NCI-H2196 (cell line): ENCODE measurements at regions not wholly inside any gene's neighbourhood (a gene's known extent, or its start where the extent isn't known, plus 50 kb on each side); places are given as distances from the start of the nearest gene placed in this dataset.

Source experiments
- DNase-seq: peaks from one replicate; lab custom pipeline; 2025; ENCODE audit not compliant: unreplicated experiment; lab: John Stamatoyannopoulos, UW

DNA sequence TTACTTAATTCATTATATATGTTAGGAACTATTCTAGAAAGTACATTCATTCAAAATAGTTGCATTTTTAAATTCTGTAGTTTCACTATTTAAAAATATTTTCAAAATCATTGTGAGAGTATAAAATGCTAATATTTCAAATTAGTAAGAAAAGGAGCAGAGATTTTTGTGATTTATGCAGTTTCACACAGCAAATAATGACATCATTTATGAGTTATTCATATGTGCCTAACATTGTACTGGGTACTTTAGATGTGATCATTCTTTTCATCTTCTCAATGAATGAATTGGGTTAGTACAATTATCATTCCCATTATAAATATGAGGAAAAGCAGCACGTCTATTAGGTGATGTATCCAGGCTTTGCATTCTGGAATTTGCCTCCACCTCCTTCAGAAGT is 1451.0 kb upstream of the IGFBP7 start:
- DNase-seq = no peak

DNA sequence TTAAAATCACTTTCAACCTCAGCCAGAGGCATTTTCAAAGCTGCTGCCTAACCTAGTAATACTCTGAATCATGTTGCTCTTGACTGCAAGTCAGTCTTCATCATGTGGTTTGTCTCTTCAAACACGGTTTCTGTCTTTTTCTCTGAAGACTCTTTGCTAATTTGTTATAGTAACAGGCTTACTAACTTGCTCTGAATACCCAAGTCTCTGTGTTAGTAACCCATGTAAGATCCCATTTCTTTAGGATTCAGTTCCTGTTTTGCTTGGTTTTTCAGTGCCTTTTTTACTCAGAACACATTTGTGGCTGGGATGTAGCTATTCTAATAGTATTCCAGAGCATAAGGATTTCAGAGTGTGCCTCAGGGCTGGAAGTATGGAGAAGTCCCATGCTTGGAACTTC is 1450.6 kb upstream of the IGFBP7 start:
- DNase-seq = no peak

DNA sequence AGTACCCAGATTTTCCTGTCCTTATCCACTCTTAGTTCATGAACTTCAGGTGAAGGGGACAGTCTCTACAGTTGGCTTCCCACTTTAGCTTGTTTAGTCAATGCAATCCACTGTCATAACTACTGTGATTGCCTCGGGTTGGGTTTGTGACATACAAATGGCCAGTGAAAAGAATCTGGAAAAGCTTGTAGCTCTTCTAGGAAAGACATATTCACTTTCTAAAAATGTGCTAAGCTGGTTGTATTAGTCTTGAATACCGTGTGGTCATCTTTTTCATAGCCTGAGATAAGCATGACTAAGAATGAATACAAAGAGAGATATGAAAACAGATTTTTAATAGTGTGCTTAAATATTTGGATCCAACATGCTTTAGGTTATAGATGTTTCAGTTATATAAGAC is 1443.5 kb upstream of the IGFBP7 start:
- DNase-seq = no peak

DNA sequence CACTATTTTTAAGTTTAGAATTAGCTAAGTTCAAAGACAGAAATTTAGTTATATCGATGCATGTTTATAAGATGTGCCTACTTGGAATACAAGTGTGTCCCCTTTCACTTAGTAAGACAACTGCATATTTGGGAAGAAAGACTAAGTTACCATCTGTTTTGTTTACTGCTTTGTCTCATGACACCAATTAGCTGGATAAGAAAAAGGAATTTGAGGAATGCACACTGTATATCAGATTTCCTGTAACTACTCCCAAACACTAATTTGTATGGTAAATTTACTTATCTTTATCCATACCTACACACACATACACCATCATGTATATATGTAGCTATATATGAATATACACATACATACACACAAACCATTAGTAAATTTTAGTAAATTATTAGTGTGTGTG is 1442.8 kb upstream of the IGFBP7 start:
- DNase-seq = no peak

DNA sequence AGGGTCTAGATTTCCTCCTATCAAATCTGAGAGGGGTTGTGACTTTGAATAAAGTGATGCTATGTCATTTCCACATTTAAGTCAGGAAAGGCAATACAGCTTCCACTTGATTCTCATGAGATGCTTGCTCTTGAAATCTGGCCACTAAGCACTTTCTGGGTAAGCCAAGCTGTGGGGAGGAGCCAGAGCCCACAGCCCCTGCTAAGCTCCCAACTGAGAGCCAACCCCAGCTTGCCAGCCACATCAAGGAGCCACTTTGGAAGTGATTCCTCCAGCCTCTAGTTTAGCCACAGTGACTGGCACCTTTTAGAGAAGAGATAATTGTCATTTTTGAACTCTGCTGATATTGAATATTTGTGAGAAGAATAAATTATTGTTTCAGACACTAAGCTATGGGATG is 1441.5 kb upstream of the IGFBP7 start:
- DNase-seq = no peak

DNA sequence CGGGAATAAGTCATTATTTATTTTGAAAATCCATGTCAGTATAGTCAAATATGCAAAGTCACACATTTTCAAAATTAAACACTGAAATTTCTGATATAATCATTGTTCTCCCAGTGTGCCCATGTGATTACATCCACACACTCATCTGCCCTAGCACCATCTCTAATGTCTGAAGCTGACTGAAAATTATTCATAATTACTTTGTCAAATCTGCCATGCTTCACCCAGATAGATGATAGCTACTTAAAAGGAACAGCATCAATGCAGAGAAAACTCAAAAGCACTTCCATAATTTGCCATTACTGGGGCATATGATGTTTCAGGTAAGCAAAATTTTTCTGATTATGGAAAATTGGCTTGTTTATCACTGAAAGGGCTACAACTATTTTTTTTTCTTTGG is 1433.3 kb upstream of the IGFBP7 start:
- no peak for DNase-seq

DNA sequence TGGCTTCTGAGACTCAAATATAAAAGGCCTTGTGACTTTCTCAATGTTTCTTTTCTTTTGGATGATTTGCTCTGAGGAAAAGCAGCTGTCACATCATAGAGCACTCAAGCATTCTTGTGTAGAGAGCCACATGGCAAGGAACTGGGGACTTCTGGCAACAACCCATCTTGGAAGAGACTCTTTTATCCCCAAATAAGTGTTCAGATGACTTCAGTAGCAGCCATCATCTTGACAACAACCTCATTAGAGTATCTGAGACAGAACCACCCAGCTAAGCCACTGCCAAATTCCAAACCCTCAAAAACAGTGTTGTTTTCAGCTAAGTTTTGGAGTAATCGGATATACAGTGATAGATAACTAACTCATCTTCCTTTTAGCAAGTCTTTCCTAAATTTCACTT is 1431.7 kb upstream of the IGFBP7 start:
- DNase-seq = no peak

DNA sequence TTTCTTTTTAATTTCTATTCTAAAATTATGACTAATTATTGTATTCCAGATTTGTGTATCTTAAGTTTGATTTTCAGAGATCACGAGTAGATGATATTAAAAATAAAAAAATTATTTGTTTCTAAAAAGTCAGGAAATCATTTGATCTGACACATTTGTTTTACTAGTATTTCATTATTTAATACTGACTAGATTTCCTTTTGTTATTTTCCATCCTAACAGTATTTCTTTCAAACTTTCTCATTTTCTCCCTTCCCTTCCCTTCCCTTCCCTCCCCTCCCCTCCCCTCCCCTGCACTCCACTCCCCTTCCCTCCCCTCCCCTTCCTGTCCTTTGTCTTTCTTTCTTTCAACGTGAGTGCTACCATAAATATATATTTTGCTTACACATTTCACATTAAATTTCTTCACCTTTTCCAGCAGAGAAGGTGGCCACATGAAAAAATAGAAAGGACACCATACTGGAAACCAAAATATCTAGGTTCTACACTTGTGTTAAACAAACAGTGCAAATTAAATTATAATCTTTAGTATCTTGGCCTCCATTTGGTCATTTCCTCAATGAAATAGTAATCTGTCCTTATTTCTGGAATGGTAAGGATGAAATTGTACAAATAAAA is 1412.7 kb upstream of the IGFBP7 start:
- no peak for DNase-seq

DNA sequence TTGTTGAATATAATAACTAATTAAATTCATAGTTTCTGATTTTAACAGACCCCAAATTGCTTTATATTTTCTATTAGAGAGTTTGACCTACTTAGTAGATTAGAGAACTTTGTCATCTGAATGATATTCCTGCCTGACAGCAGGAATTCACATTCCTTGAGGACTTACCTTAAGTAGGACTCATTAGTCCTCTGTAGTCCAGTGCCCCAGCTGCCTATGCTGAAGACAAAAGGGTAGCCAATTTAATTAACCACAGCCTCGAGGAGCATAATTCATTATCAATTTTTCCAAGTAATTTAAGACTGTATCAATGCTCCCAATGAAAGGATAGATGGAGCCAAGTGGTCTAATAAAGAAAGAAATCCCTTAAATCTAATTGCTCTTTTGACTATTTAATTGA is 1405.0 kb upstream of the IGFBP7 start:
- no peak for DNase-seq

DNA sequence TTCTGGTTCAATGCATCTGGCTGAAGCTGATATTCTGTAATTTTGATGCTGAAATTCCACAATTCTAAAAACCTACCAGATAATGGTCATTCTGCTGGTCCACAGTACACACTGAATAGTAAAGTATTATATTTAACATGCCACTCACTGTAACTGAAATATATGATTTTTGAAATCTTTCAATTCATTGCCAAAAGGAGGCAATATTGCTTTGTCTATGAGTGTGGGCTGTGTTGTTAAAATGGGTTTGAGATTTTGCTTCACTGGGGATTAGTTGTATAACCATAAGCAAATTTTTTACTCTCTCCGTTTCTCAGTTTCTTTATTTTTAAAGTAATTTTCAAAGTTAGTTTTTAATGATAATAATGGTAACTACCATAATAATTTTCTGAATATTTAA is 1404.1 kb upstream of the IGFBP7 start:
- no peak for DNase-seq

DNA sequence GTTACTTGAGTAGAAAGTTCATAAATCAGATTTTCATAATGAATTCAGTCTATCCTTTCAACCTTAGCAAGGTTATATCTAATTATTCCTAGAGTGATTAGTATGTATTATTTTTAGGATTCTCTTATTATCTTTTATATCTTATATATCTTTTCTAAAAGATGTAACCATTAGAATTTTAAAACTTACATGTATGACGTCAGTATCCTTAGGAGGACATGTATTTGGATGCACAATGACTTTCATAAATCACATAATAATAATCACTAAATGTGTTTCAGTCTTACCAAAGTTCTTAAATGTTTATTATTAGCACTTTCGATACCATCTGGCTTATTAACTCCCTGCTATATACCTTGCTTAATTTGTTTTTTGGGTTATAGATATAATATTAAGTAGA is 1400.5 kb upstream of the IGFBP7 start:
- DNase-seq = no peak

DNA sequence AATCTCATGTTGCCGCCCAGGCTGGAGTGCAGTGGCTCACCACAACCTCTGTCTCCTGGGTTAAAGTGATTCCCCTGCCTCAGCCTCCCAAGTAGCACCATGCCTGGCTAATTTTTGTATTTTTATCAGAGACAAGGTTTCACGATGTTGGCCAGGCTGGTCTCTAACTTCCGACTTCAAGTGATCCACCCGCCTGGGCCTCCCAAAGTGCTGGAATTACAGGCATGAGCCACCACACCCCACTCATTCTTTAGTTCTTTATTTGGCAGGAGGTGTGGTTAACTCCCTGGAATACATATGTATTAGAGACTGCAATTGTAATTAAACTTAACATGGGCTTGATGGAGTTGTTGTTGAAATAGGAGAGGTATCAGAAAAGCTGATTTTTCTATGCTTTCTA is 1396.9 kb upstream of the IGFBP7 start:
- DNase-seq = no peak

DNA sequence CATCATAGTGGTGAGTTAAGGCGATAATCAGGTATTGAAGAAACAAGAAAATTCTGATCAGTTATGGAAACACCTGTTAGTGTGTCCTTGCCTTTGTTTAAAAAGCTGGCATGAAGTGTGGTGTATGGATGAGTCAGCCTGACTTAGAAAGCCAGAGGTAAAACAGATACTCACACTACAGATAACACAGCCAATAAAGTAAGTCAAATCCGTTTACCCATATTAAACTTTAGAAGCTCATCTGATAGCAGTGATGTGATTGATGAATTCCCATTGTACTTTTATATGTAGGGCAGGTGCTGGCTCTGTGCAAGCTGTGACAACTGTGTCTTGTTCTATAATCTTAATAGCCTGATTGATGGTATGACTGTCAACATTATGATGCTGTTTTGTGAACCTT is 1392.7 kb upstream of the IGFBP7 start:
- DNase-seq = no peak

DNA sequence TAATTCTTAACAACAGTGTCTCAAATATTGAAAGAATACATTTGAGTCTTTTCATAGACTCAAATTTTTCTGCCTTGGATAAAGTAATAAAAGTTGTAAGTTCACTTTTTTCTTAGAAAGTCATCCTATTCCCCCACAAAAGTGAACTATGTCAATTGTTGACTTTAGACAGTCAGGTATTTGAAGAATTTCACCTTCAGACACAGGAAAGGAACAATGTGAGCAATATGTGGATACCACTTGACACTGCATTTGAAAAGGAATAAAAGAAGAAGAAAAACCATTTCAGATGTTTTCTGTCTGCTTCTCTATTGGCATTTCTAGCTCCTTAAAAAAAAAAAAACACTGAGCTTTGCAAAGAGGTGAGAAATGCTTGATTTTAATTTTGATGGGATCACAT is 1389.0 kb upstream of the IGFBP7 start:
- DNase-seq = no peak

DNA sequence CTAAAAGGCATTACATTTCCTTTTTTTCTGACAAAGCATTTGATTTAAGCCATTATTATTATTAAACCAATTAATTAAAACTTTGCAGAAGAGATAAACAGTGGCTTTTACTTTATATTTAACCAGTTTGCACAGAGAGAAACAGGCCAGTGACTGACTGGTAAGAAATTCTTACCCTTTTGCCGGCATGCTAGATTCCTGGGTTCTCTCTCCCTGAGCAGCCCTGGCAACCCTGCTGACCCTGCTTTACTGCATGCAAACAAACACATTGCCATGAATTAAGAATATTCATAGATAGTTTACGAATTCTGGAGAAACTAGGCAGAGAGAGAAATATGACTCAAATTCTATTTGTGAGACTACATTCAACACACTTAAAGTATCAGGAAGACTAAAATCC is 1381.4 kb upstream of the IGFBP7 start:
- DNase-seq = no peak

DNA sequence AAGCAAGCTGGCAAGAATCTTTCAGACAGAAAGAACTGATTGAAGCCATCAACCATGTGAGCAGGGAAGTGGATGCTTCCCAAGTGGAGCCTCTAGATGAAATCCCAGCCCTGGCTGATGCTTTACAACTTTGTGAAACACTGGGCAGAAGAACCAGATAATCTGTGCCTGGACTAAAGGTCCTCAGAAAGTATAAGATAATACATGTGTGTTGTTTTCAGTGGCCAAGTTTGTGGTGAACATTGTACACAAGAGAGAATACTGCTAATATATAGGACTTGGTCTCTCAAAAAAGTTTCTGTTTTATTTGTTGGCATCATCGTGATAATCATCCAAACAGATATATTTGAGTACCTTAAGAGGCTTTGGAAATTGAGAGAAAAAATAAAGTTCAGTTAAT is 1367.8 kb upstream of the IGFBP7 start:
- DNase-seq = no peak

DNA sequence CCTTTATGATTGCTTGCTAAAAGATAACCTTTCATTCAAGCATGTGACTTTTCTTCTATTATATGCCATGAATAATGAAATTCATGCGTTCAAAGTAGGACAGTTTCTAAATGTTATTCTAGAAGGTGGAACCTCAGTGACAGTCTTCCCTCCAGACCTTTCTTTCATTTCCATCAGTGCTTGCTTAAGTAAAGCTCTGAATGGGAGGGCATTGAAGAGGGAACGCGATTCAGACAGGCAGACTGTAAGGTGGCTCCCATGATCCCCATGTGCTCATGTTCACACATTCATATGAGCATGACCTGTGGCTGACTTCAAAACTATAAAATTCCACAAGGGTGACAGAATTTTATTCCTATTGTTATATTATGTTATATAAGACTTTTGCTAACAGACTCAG is 1367.3 kb upstream of the IGFBP7 start:
- no peak for DNase-seq

DNA sequence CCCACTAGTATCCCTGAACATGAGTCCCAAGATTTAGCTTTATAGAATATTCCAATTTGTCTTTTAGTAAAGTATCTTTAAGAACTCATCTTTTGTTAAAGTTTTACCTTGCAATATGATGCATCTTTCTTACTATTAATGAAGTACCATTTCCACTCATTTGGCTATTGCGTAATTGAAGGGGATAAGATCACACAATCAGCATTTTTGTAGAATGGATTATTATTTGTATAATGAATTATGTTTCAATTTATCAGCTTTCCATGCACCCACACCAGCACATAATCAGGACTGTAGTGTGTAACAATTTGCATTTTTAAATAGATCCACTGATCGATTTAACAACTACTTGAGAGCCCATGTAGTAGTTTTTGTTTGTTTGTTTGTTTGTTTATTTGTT is 1364.9 kb upstream of the IGFBP7 start:
- no peak for DNase-seq

DNA sequence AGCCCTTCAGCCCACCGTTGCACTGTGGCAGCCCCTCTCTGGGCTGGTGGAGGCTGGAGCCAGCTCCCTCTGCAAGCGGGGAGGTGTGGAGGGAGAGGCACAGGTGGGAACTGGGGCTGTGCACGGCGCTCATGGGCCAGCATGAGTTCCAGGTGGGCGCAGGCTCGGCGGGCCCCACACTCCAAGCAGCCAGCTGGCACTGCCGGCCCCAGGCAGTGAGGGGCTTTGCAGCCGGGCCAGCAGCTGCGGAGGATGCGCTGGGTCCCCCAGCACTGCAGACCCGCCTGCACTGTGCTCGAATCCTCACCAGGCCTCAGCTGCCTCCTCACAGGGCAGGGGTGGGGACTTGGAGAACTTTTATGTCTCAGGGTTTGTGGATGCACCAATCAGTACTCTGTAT is 1354.8 kb upstream of the IGFBP7 start:
- DNase-seq = no peak

DNA sequence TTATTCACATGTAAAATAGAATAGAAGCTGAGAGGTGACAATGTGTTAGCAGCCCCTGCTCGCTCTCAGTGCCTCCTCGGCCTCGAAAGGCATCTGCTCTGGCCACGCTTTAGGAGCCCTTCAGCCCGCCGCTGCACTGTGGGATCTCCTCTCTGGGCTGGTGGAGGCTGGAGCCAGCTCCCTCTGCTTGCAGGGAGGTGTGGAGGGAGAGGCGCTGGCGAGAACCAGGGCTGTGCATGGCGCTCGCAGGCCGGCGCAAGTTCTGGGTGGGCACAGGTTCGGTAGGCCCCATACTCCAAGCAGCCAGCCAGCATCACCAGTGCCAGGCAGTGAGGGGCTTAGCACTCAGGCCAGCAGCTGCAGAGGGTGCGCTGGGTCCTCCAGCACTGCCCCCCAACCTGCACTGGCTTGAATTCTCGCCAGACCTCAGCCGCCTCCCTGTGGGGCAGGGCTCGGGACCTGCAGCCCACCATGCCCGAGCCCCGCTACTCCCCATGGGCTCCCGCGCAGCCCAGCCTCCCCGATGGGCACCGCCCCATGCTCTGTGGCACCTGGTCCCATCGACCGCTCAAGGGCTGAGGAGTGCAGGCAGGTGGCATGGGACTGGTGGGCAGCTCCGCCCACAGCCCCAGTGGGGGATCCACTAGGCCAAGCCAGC is 1346.7 kb upstream of the IGFBP7 start:
- no peak for DNase-seq

DNA sequence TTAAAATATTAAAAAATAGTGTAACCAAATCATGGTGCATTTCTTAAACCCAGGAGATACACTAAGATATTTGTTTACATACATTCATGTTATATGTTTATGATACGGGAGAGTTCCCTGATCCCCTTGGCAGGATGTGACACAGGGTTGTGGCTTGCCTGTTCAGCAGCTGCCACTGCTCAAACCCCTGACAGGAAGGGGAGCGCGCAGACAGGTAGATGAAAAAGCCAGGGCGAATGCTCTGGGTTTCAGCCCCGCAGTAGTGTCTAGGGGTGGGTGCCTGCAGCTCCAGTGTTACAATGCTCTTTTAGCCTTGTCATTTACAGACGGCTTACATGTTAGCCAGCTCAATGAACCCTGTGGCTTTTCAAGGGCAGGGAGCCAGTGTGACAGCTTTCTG is 1343.8 kb upstream of the IGFBP7 start:
- DNase-seq = no peak

DNA sequence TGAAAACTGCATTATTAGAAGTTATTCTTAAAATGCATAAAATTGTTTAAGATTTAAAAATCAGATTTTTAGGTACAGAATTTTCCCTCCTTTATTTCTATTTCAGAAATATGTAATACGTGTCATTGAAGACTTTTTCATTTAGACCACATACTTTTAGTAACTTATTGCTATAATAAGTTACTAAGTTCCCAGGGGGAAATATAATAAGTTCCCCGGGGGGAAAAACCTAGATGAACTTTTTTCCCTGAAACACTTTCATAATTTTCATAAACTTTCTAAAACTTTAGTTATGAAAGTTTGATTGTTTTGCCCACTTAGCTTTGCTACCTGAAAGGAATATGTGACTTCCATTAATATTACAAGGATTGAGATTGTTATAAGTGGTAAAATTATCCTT is 1341.5 kb upstream of the IGFBP7 start:
- DNase-seq = no peak

DNA sequence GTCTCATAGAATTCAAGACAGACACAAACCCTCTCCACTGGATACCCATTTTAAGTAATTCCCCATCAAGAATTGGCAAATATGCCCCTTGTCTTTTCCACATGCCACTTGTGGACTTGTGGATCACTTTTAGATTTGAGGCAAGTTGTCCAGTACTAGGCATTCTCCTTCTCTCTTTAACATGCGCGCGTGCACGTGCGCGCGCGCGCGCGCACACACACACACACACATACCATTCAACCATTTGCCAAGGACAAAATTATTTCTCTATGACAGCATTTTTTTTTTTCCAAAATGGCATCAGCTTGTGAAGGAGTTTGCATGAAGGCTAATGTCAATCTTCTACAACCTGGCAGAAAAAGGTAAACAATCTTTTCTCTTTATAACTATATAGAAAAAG is 1325.7 kb upstream of the IGFBP7 start:
- DNase-seq = no peak
